Activated CD8-positive, alpha-beta T cell treated with anti-CD3 and anti-CD28 coated beads, Interleukin-2, amount 10 ng/mL, durations not matched to agents 7 days and 5 days (primary cell): ENCODE measurements at regions not wholly inside any gene's neighbourhood (a gene's known extent, or its start where the extent isn't known, plus 50 kb on each side); places are given as distances from the start of the nearest gene placed in this dataset.

Source experiments
- ATAC-seq: fragments of 150-1000 bp; cut with Tn5 transposase; one replicate; pipeline ENCODE4 v1.10.0; 2021; ENCODE audit warnings: moderate library complexity
- CTCF ChIA-PET: fragments of 350-600 bp; sonication (Branson Sonifier 250); formaldehyde crosslinking; loops from one replicate; lab custom pipeline; 2021; ENCODE audit warnings: antibody characterized with exemption; lab: Charles Lee
- POLR2A ChIA-PET: fragments of 350-600 bp; sonication (Branson Sonifier 250); formaldehyde crosslinking; loops from one replicate; lab custom pipeline; 2021; ENCODE audit warnings: antibody characterized with exemption; lab: Charles Lee
- DNase-seq: peaks from one replicate; pipeline ENCODE4 v3.0.0-alpha.2; 2020
- H3K27ac Mint-ChIP-seq: one replicate; pipeline ENCODE4 v1.8.0; 2021; ENCODE audit warnings: mild to moderate bottlenecking, mixed read lengths
- H3K27me3 Mint-ChIP-seq: one replicate; pipeline ENCODE4 v1.8.0; 2021; ENCODE audit warnings: low read depth, mixed read lengths
- H3K36me3 Mint-ChIP-seq: one replicate; pipeline ENCODE4 v1.8.0; 2021; ENCODE audit warnings: low read depth, mixed read lengths
- H3K4me1 Mint-ChIP-seq: one replicate; pipeline ENCODE4 v1.8.0; 2021; ENCODE audit warnings: low read depth, mixed read lengths
- H3K4me3 Mint-ChIP-seq: one replicate; pipeline ENCODE4 v1.8.0; 2021; ENCODE audit warnings: mild to moderate bottlenecking, mixed read lengths
- H3K9me3 Mint-ChIP-seq: one replicate; pipeline ENCODE4 v1.8.0; 2022; ENCODE audit warnings: mixed read lengths; ENCODE audit not compliant: insufficient read depth

GRCh38 chr11:121714351-121714750, 261.6 kb upstream of the SORL1-AS1 start:
- ChIA-PET POLR2A (no interaction called here), CTCF (no interaction called here)
- ATAC-seq (no peak), DNase-seq (no peak)
- no peaks in the 10 kb centered on the region for H3K36me3 Mint-ChIP-seq
- H3K4me1 Mint-ChIP-seq: no peaks in the 10 kb centered on the region
- no peak overlapping the region for H3K27ac Mint-ChIP-seq
- peaks cover 5% of the 10 kb centered on the region for H3K27me3 Mint-ChIP-seq
- no peak overlapping the region for H3K4me3 Mint-ChIP-seq
- H3K9me3 Mint-ChIP-seq: no peaks in the 10 kb centered on the region

- no peaks in the 10 kb centered on the region for H3K9me3 Mint-ChIP-seq
Observed at GRCh38 chr11:121711939-121712338, 259.2 kb upstream of the SORL1-AS1 start.

GRCh38 chr11:121711236-121711635, 258.5 kb upstream of the SORL1-AS1 start:
- Mint-ChIP-seq H3K27ac (no peak overlapping the region), H3K27me3 (peaks cover 2% of the 10 kb centered on the region), H3K4me3 (no peak overlapping the region), H3K4me1 (no peaks in the 10 kb centered on the region), H3K9me3 (no peaks in the 10 kb centered on the region), H3K36me3 (no peaks in the 10 kb centered on the region)
- no peak for DNase-seq
- no peak for ATAC-seq
- POLR2A ChIA-PET: no interaction called here
- CTCF ChIA-PET: no interaction called here

More at GRCh38 chr11:121711939-121712338, 259.2 kb upstream of the SORL1-AS1 start:
- DNase-seq (no peak), ATAC-seq (no peak)
- Mint-ChIP-seq H3K27me3 (peaks cover 2% of the 10 kb centered on the region), H3K27ac (no peak overlapping the region), H3K36me3 (no peaks in the 10 kb centered on the region), H3K4me1 (no peaks in the 10 kb centered on the region), H3K4me3 (no peak overlapping the region)
- POLR2A ChIA-PET: no interaction called here
- CTCF ChIA-PET: no interaction called here

- H3K9me3 Mint-ChIP-seq: no peaks in the 10 kb centered on the region
- no peaks in the 10 kb centered on the region for H3K27me3 Mint-ChIP-seq
- H3K27ac Mint-ChIP-seq: no peak overlapping the region
- DNase-seq (no peak), ATAC-seq (no peak)
- no peak overlapping the region for H3K4me3 Mint-ChIP-seq
- ChIA-PET POLR2A (no interaction called here), CTCF (no interaction called here)
- H3K36me3 Mint-ChIP-seq: no peaks in the 10 kb centered on the region
- no peaks in the 10 kb centered on the region for H3K4me1 Mint-ChIP-seq
Observed at GRCh38 chr11:121706884-121707420, 254.2 kb upstream of the SORL1-AS1 start.

- ChIA-PET POLR2A (no interaction called here), CTCF (no interaction called here)
Observed at GRCh38 chr11:121703201-121703600, 250.4 kb upstream of the SORL1-AS1 start.

GRCh38 chr11:121700968-121701367, 248.2 kb upstream of the SORL1-AS1 start:
- no peak for DNase-seq
- no peak overlapping the region for H3K4me3 Mint-ChIP-seq
- no peaks in the 10 kb centered on the region for H3K9me3 Mint-ChIP-seq
- ATAC-seq: no peak
- H3K36me3 Mint-ChIP-seq: no peaks in the 10 kb centered on the region
- ChIA-PET CTCF (no interaction called here), POLR2A (no interaction called here)
- no peaks in the 10 kb centered on the region for H3K4me1 Mint-ChIP-seq
- H3K27me3 Mint-ChIP-seq: peaks cover 12% of the 10 kb centered on the region
- no peak overlapping the region for H3K27ac Mint-ChIP-seq

More at GRCh38 chr11:121703201-121703600, 250.4 kb upstream of the SORL1-AS1 start:
- ATAC-seq (no peak), DNase-seq (no peak)
- Mint-ChIP-seq H3K27me3 (peaks cover 12% of the 10 kb centered on the region), H3K36me3 (no peaks in the 10 kb centered on the region), H3K9me3 (no peaks in the 10 kb centered on the region), H3K4me1 (no peaks in the 10 kb centered on the region), H3K4me3 (no peak overlapping the region), H3K27ac (no peak overlapping the region)

GRCh38 chr11:121699801-121700200, 247.0 kb upstream of the SORL1-AS1 start:
- Mint-ChIP-seq H3K4me3 (no peak overlapping the region), H3K27me3 (peaks cover 12% of the 10 kb centered on the region), H3K4me1 (no peaks in the 10 kb centered on the region), H3K27ac (no peak overlapping the region), H3K36me3 (no peaks in the 10 kb centered on the region), H3K9me3 (no peaks in the 10 kb centered on the region)
- ChIA-PET POLR2A (no interaction called here), CTCF (no interaction called here)
- ATAC-seq (no peak), DNase-seq (no peak)

GRCh38 chr11:121696931-121697670, 244.3 kb upstream of the SORL1-AS1 start:
- ATAC-seq (no peak), DNase-seq (no peak)
- no peaks in the 10 kb centered on the region for H3K4me1 Mint-ChIP-seq
- CTCF ChIA-PET: interaction anchor here (1.5 kb wide), 1 partner anchor 43 kb away, joined by 3 read pairs; no protein-coding TSS in a partner anchor
- H3K36me3 Mint-ChIP-seq: no peaks in the 10 kb centered on the region
- POLR2A ChIA-PET: interaction anchor here (0.9 kb wide), 1 partner anchor 17 kb away, joined by 4 read pairs; no protein-coding TSS in a partner anchor
- H3K9me3 Mint-ChIP-seq: no peaks in the 10 kb centered on the region
- no peak overlapping the region for H3K27ac Mint-ChIP-seq
- H3K4me3 Mint-ChIP-seq: no peak overlapping the region
- H3K27me3 Mint-ChIP-seq: peaks cover 14% of the 10 kb centered on the region

- CTCF ChIA-PET: interaction anchor here (1.5 kb wide), 1 partner anchor 42 kb away, joined by 3 read pairs; no protein-coding TSS in a partner anchor
- Mint-ChIP-seq H3K4me1 (no peaks in the 10 kb centered on the region), H3K36me3 (no peaks in the 10 kb centered on the region), H3K27ac (no peak overlapping the region), H3K27me3 (peaks cover 11% of the 10 kb centered on the region), H3K4me3 (no peak overlapping the region), H3K9me3 (no peaks in the 10 kb centered on the region)
- no peak for DNase-seq
- POLR2A ChIA-PET: no interaction called here
- ATAC-seq: no peak
Observed at GRCh38 chr11:121696177-121696871, 243.6 kb upstream of the SORL1-AS1 start.

- POLR2A ChIA-PET: no interaction called here
Observed at GRCh38 chr11:121692236-121692635, 239.5 kb upstream of the SORL1-AS1 start.

GRCh38 chr11:121688860-121689614, 236.3 kb upstream of the SORL1-AS1 start:
- Mint-ChIP-seq H3K9me3 (no peaks in the 10 kb centered on the region), H3K27me3 (peaks cover 2% of the 10 kb centered on the region), H3K4me3 (no peak overlapping the region), H3K4me1 (no peaks in the 10 kb centered on the region), H3K36me3 (no peaks in the 10 kb centered on the region), H3K27ac (no peak overlapping the region)
- ATAC-seq (no peak), DNase-seq (no peak)
- ChIA-PET CTCF (no interaction called here), POLR2A (no interaction called here)

More at GRCh38 chr11:121692236-121692635, 239.5 kb upstream of the SORL1-AS1 start:
- H3K36me3 Mint-ChIP-seq: no peaks in the 10 kb centered on the region
- H3K27me3 Mint-ChIP-seq: peaks cover 4% of the 10 kb centered on the region
- no peaks in the 10 kb centered on the region for H3K4me1 Mint-ChIP-seq
- no peak for DNase-seq
- H3K27ac Mint-ChIP-seq: no peak overlapping the region
- CTCF ChIA-PET: no interaction called here
- ATAC-seq: no peak
- H3K9me3 Mint-ChIP-seq: no peaks in the 10 kb centered on the region
- no peak overlapping the region for H3K4me3 Mint-ChIP-seq
